Stimulated activated memory B cell treated with anti-CD40 and anti-IgM and Interleukin-4, amounts not matched to agents 10 μg/mL and 1 μg/mL and 100 μg/mL, for 72 hours (primary cell): ENCODE measurements at regions not wholly inside any gene's neighbourhood (a gene's known extent, or its start where the extent isn't known, plus 50 kb on each side); places are given as distances from the start of the nearest gene placed in this dataset.

Experiments
- ATAC-seq: fragments of 150-1000 bp; cut with Tn5 transposase; 2 replicates; pipeline ENCODE4 v1.10.0; 2021
- H3K27ac Mint-ChIP-seq: one replicate; pipeline ENCODE4 v1.8.0; 2022; ENCODE audit warnings: mild to moderate bottlenecking, mixed read lengths
- H3K27me3 Mint-ChIP-seq: one replicate; pipeline ENCODE4 v1.8.0; 2022; ENCODE audit warnings: mixed read lengths
- H3K36me3 Mint-ChIP-seq: one replicate; pipeline ENCODE4 v1.8.0; 2022; ENCODE audit warnings: mixed read lengths
- H3K4me1 Mint-ChIP-seq: one replicate; pipeline ENCODE4 v1.8.0; 2022; ENCODE audit warnings: mixed read lengths
- H3K4me3 Mint-ChIP-seq: one replicate; pipeline ENCODE4 v1.8.0; 2022; ENCODE audit warnings: mild to moderate bottlenecking, moderate library complexity, mixed read lengths
- H3K9me3 Mint-ChIP-seq: one replicate; pipeline ENCODE4 v1.8.0; 2022; ENCODE audit warnings: mixed read lengths

DNA sequence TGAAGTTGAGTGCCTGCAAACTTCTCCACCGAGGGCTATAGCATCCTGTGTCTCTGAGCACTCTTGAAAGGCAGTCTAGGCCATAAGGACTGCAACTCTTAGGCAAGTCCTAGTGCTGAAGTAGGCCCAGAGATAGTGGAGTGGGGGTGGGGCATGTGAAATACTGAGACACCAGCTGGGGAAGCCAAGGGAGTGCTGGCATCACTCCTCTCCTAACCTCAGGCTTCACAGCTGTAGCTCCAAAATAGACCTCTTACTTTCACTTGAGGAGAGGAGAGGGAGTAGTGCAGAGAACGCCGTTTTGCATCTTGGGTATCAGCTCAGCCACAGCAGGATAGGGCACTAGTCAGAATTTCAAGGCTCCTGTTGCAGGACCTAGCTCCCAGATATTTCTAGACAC is 56.2 kb upstream of the CYSLTR1 start:
- Mint-ChIP-seq H3K4me3 (no peak overlapping the region), H3K27ac (no peak overlapping the region), H3K36me3 (peaks cover 6% of the 10 kb centered on the region), H3K9me3 (peaks cover 3% of the 10 kb centered on the region), H3K4me1 (peaks cover 4% of the 10 kb centered on the region), H3K27me3 (no peaks in the 10 kb centered on the region)
- ATAC-seq = no peak

DNA sequence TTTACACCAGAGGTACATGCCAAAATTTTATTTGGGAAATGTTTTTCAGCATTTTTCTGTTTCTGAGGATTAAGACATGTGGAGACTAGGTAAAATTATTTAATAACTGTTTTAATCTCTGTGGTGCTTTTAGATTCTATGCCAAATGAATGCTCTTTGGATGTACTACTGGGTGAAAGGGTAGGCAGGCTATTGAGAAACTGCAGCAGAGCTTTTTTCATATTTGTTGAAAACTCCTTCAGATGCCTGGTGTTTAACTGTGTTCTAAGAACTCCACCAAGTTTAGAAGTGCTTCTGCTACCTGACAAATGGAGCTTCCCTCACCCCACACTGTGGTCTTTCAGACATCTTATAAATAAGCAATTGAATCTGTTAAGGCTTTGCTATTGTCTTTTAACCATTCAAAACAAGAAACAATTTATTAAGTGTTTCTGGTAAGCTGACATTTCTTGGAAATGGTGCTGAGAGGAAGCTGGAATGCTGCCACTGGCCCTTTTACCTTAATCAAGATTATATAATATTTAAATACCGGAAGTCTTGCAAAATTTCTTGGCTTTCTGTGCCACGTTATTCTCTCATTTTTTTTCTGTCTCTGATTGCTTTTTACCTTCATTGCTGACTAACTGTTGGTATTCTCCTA is 51.2 kb upstream of the CYSLTR1 start:
- ATAC-seq = no peak
- H3K36me3 Mint-ChIP-seq = no peaks in the 10 kb centered on the region
- H3K4me1 Mint-ChIP-seq = peaks cover 4% of the 10 kb centered on the region
- no peaks in the 10 kb centered on the region for H3K9me3 Mint-ChIP-seq
- no peaks in the 10 kb centered on the region for H3K27me3 Mint-ChIP-seq
- no peak overlapping the region for H3K27ac Mint-ChIP-seq
- no peak overlapping the region for H3K4me3 Mint-ChIP-seq
